ENCODE measurements at regions not wholly inside any gene's neighbourhood (a gene's known extent, or its start where the extent isn't known, plus 50 kb on each side); places are given as distances from the start of the nearest gene placed in this dataset.
"Not testable (repeated sequence)": the region's sequence is repeated elsewhere in the genome, so short reads cannot be mapped to it uniquely, and the experiment has no call there.

DNA sequence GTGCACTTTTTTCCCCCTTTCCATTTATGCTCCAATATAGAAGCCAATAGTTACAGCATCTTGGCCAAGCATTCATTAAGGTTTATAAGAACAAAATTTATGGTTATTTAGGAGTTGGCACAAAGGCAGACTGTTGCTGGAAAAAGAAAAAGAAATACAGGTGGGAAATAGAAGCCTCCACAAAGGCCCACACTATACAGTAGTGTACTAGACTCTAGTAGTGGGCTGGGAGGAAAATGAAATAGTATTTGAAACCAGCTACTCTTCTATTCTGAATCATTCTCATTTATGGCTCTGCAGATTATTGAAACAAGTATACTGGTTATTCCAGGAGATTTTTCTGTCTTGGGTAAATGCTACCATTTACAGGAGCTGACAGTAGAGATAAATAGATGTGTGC lies 80.9 kb upstream of the CDK6 start:
- H3K9ac ChIP-seq (ENCODE audit: low read length in 2 of 2): no peak overlapping the region
- H3K4me3 ChIP-seq (ENCODE audit: low read length in 2 of 2): no peak overlapping the region
- H3K36me3 ChIP-seq (ENCODE audit: control insufficient read depth in 2 of 2, insufficient read depth in 2 of 2, low read length in 2 of 2): no peaks in the 10 kb centered on the region
- no peak overlapping the region for H3K27ac ChIP-seq (ENCODE audit: low read length)
- H3K27me3 ChIP-seq (ENCODE audit: control insufficient read depth in 1 of 2, insufficient read depth in 2 of 2, low read length in 2 of 2): no peaks in the 10 kb centered on the region
- no peaks in the 10 kb centered on the region for H3K4me1 ChIP-seq (ENCODE audit: control insufficient read depth, insufficient read depth, low read length)
- no peaks in the 10 kb centered on the region for H3K9me3 ChIP-seq (ENCODE audit: control insufficient read depth in 2 of 2, low read length in 2 of 2)

DNA sequence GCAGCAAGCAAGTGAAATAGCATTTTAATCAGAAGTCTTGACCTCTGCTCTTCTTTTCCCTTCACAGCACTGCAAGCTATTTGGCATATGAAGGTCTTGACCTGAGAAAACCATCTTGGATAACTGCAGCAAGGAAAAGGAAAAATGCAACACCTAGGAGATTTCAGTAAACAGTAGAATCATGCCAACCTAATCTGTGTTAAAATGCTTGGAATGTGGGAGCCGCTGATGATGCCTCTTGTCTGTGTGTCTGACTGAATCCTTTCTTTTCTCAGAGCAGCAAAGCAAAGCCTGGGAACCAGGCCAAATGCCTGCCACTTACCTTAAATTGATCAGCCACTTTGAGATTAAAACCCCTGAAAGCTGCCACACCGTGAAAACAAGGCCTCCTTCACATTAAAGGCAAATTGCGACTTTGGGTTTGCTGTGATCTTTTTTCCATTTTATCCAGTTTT lies 80.4 kb upstream of the CDK6 start:
- Histone ChIP-seq H3K4me3 (ENCODE audit: low read length in 2 of 2) (no peak overlapping the region), H3K27me3 (ENCODE audit: control insufficient read depth in 1 of 2, insufficient read depth in 2 of 2, low read length in 2 of 2) (no peaks in the 10 kb centered on the region), H3K4me1 (ENCODE audit: control insufficient read depth, insufficient read depth, low read length) (no peaks in the 10 kb centered on the region), H3K9me3 (ENCODE audit: control insufficient read depth in 2 of 2, low read length in 2 of 2) (no peaks in the 10 kb centered on the region), H3K9ac (ENCODE audit: low read length in 2 of 2) (no peak overlapping the region), H3K27ac (ENCODE audit: low read length) (no peak overlapping the region), H3K36me3 (ENCODE audit: control insufficient read depth in 2 of 2, insufficient read depth in 2 of 2, low read length in 2 of 2) (no peaks in the 10 kb centered on the region)

DNA sequence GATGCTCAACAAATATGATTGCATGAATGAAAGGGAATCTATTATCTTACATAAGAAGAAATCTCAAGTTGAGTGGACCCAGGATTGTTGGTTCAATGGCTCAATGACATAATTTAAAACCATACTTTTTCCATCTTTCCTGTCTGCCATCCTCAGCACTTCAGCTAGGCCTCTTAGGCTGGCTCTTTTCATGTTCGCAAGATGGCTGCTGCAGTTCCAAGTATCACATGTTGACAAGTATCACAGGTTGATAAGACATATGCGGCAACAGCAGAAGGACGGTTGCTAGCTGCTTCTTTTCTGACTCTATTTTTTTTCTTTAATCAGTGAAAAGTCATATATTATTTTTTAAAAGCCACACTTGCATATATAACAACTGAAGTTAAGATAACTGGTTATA lies 79.0 kb upstream of the CDK6 start:
- H3K4me1 ChIP-seq (ENCODE audit: control insufficient read depth, insufficient read depth, low read length): no peaks in the 10 kb centered on the region
- no peak overlapping the region for H3K27ac ChIP-seq (ENCODE audit: low read length)
- no peaks in the 10 kb centered on the region for H3K9me3 ChIP-seq (ENCODE audit: control insufficient read depth in 2 of 2, low read length in 2 of 2)
- H3K36me3 ChIP-seq (ENCODE audit: control insufficient read depth in 2 of 2, insufficient read depth in 2 of 2, low read length in 2 of 2): no peaks in the 10 kb centered on the region
- H3K9ac ChIP-seq (ENCODE audit: low read length in 2 of 2): no peak overlapping the region
- no peaks in the 10 kb centered on the region for H3K27me3 ChIP-seq (ENCODE audit: control insufficient read depth in 1 of 2, insufficient read depth in 2 of 2, low read length in 2 of 2)
- no peak overlapping the region for H3K4me3 ChIP-seq (ENCODE audit: low read length in 2 of 2)

DNA sequence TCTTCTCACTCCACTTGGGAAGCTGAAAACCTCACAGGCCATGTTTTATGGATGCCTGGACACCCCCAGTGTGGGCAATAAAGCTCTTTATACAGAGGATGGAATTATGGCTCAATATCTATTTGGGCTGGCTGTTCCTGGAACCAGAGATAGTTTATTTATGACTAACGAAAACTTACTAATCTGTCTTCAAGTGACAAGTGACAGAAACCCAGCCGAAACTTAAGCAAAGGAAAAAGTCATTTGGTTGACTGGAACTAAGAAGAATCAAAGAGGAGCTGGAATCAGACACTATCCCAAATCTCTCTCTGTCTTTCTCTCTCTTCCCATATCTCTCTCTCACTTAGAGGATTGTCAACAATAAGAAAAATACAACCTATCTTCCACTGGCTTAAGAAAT lies 78.3 kb upstream of the CDK6 start:
- no peaks in the 10 kb centered on the region for H3K36me3 ChIP-seq (ENCODE audit: control insufficient read depth in 2 of 2, insufficient read depth in 2 of 2, low read length in 2 of 2)
- H3K4me1 ChIP-seq (ENCODE audit: control insufficient read depth, insufficient read depth, low read length): no peaks in the 10 kb centered on the region
- H3K27ac ChIP-seq (ENCODE audit: low read length): no peak overlapping the region
- no peaks in the 10 kb centered on the region for H3K27me3 ChIP-seq (ENCODE audit: control insufficient read depth in 1 of 2, insufficient read depth in 2 of 2, low read length in 2 of 2)
- no peak overlapping the region for H3K9ac ChIP-seq (ENCODE audit: low read length in 2 of 2)
- H3K4me3 ChIP-seq (ENCODE audit: low read length in 2 of 2): no peak overlapping the region
- H3K9me3 ChIP-seq (ENCODE audit: control insufficient read depth in 2 of 2, low read length in 2 of 2): no peaks in the 10 kb centered on the region

DNA sequence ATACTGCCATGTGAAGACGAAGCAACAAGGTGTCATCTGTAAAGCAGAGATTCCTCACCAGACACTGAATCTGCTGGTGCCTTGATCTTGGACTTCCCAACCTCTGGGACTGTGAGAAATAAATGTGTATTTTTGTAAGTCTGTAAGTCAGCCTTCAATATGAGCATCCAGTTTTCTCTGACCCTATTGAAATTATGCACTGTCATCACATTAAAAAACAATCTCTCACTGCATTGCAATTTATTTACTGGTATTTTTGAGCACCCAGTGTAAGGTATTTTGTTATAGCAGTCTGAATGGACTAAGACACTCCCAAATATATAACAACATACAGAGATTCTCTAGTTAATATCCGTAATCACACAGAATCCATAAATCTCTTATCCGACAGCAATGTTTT lies 77.5 kb upstream of the CDK6 start:
- Histone ChIP-seq H3K27me3 (ENCODE audit: control insufficient read depth in 1 of 2, insufficient read depth in 2 of 2, low read length in 2 of 2) (no peaks in the 10 kb centered on the region), H3K27ac (ENCODE audit: low read length) (no peak overlapping the region), H3K4me3 (ENCODE audit: low read length in 2 of 2) (no peak overlapping the region), H3K9ac (ENCODE audit: low read length in 2 of 2) (no peak overlapping the region), H3K4me1 (ENCODE audit: control insufficient read depth, insufficient read depth, low read length) (no peaks in the 10 kb centered on the region), H3K9me3 (ENCODE audit: control insufficient read depth in 2 of 2, low read length in 2 of 2) (no peaks in the 10 kb centered on the region), H3K36me3 (ENCODE audit: control insufficient read depth in 2 of 2, insufficient read depth in 2 of 2, low read length in 2 of 2) (no peaks in the 10 kb centered on the region)

DNA sequence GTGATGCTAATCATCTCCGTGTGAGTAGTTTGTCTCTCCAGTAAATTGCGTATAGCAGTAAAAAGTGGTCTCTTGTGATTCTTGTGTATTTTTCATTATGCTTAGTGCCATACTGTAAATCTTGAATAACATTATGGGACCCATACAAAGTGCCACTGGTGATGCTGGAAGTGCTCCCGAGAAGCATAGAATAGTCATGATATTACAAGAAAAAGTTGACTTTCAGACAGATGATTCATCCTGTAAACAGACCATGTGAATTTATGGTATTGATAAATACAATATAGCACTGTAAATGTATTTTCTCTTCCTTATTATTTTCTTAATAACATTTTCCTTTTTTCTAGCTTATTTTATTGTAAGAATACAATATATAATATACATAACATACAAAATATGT lies 74.6 kb upstream of the CDK6 start:
- no peaks in the 10 kb centered on the region for H3K27me3 ChIP-seq (ENCODE audit: control insufficient read depth in 1 of 2, insufficient read depth in 2 of 2, low read length in 2 of 2)
- no peak overlapping the region for H3K4me3 ChIP-seq (ENCODE audit: low read length in 2 of 2)
- no peak overlapping the region for H3K27ac ChIP-seq (ENCODE audit: low read length)
- no peaks in the 10 kb centered on the region for H3K4me1 ChIP-seq (ENCODE audit: control insufficient read depth, insufficient read depth, low read length)
- H3K9me3 ChIP-seq (ENCODE audit: control insufficient read depth in 2 of 2, low read length in 2 of 2): no peaks in the 10 kb centered on the region
- H3K36me3 ChIP-seq (ENCODE audit: control insufficient read depth in 2 of 2, insufficient read depth in 2 of 2, low read length in 2 of 2): no peaks in the 10 kb centered on the region
- no peak overlapping the region for H3K9ac ChIP-seq (ENCODE audit: low read length in 2 of 2)

DNA sequence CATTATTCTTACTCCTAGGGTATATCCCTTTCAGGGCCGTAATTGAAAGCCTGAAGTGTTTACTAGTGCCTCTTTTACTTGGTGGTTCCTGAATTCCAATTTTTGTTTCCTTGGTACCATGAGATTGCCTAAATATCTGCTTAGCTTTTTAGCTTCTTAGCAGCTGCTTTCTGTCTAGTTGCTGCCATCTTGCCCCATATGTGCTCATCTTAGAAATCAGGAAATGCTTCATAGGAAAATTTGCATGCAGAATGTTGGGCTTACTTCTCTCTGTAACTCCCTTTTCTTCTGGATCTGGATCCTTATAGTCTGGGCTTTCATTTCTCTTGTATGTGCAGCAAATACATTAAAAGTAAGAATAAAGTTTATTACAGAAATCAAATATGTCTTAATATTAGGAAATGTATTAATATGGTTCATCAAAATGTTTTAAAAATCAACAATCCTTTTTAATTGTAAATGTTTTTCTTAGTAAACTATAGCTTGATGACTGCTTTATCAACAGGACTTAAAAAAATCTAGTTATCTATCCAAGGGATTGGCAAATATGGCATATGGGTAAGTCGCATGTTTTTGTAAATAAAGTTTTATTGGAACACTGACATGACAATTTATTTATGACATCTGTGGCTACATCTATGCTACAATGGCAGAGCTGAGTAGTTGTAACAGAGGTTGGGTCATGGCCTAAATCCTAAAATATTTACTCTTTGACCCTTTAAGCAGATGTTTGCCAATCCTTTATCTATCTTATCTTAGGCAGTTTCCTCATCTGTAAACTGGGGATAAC lies 73.5 kb upstream of the CDK6 start:
- Histone ChIP-seq H3K36me3 (ENCODE audit: control insufficient read depth in 2 of 2, insufficient read depth in 2 of 2, low read length in 2 of 2) (no peaks in the 10 kb centered on the region), H3K4me1 (ENCODE audit: control insufficient read depth, insufficient read depth, low read length) (no peaks in the 10 kb centered on the region), H3K27ac (ENCODE audit: low read length) (no peak overlapping the region), H3K9ac (ENCODE audit: low read length in 2 of 2) (no peak overlapping the region), H3K27me3 (ENCODE audit: control insufficient read depth in 1 of 2, insufficient read depth in 2 of 2, low read length in 2 of 2) (no peaks in the 10 kb centered on the region), H3K9me3 (ENCODE audit: control insufficient read depth in 2 of 2, low read length in 2 of 2) (no peaks in the 10 kb centered on the region), H3K4me3 (ENCODE audit: low read length in 2 of 2) (no peak overlapping the region)

DNA sequence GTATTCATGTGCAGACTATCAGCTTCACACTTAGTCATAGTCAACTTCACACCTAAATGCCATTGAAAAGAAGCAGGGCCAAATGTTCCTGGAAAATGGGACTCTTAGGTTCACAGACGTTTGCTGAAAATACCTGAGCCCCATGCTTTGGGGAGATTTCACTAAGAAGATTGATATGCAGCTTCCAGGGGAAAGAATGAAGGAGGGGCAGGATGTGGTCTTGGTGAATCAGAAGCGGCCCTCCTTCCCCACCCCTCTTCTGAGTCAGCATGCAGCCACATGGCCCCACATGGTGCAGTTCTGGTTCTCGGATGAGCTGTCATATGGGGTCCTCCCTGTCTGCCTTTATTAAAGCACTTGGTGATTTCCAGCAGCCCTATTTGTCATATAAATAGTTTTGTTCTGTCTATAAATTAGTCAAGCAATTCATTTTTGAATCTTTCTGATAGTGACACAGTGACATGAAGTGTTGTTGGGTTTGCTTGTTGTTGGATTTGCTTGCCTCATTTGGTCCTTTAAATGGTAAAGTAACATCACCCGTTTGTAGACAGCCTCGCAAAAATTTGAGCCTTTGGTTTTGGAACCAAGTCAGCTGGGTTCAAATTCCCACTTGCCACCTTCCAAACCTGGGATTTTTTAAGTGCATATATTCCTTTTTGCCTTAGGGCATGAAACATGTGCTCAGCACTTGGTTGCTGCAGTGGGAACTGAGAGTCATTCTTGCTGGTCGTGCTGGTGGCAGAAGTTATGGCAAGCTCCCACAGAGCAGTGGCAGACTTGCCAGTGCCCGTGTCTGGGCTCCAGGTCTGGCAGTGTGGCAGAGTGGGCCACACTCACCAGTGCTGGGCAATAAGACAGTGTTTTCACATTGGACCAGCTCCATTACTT lies 68.1 kb upstream of the CDK6 start:
- Histone ChIP-seq H3K27me3 (ENCODE audit: control insufficient read depth in 1 of 2, insufficient read depth in 2 of 2, low read length in 2 of 2) (no peaks in the 10 kb centered on the region), H3K9me3 (ENCODE audit: control insufficient read depth in 2 of 2, low read length in 2 of 2) (no peaks in the 10 kb centered on the region), H3K27ac (ENCODE audit: low read length) (no peak overlapping the region), H3K4me1 (ENCODE audit: control insufficient read depth, insufficient read depth, low read length) (no peaks in the 10 kb centered on the region), H3K4me3 (ENCODE audit: low read length in 2 of 2) (no peak overlapping the region), H3K36me3 (ENCODE audit: control insufficient read depth in 2 of 2, insufficient read depth in 2 of 2, low read length in 2 of 2) (no peaks in the 10 kb centered on the region), H3K9ac (ENCODE audit: low read length in 2 of 2) (no peak overlapping the region)

DNA sequence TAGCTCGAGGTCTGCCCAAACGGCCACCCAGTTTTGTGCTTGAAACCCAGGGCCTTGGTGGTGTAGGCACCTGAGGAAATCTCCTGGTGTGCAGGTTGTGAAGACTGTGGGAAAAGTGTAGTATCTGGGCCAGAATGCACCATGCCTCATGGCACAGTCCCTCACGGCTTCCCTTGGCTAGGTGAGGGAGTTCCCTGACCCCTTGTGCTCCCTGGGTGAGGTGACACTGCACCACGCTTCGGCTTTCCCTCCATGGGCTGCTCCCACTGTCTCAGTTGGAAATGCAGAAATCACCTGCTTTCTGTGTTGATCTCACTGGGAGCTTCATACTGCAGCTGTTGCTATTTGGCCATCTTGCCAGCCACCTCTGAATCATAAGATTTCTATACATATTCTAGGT lies 62.4 kb upstream of the CDK6 start:
- peaks cover 0 to 4% of the 10 kb centered on the region in 2 donors for H3K9me3 ChIP-seq (ENCODE audit: control insufficient read depth in 2 of 2, low read length in 2 of 2)
- H3K4me3 ChIP-seq (ENCODE audit: low read length in 2 of 2): no peak overlapping the region
- H3K4me1 ChIP-seq (ENCODE audit: control insufficient read depth, insufficient read depth, low read length): no peaks in the 10 kb centered on the region
- no peaks in the 10 kb centered on the region for H3K36me3 ChIP-seq (ENCODE audit: control insufficient read depth in 2 of 2, insufficient read depth in 2 of 2, low read length in 2 of 2)
- no peak overlapping the region for H3K27ac ChIP-seq (ENCODE audit: low read length)
- H3K9ac ChIP-seq (ENCODE audit: low read length in 2 of 2): no peak overlapping the region
- H3K27me3 ChIP-seq (ENCODE audit: control insufficient read depth in 1 of 2, insufficient read depth in 2 of 2, low read length in 2 of 2): no peaks in the 10 kb centered on the region

DNA sequence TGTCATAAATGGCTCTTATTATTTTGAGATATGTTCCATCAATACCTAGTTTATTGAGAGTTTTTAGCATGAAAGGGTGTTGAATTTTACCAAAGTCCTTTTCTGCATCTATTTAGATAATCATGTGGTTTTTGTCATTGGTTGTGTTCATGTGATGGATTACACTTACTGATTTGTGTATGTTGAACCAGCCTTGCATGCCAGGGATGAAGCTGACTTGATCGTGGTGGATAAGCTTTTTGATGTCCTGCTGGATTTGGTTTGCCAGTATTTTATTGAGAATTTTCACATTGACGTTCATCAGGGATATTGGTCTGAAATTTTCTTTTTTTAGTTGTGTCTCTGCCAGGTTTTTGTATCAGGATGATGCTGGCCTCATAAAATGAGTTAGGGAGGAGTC lies 58.5 kb upstream of the CDK6 start:
- H3K9me3 ChIP-seq (ENCODE audit: control insufficient read depth in 2 of 2, low read length in 2 of 2); H3K27me3 ChIP-seq (ENCODE audit: control insufficient read depth in 1 of 2, insufficient read depth in 2 of 2, low read length in 2 of 2); H3K4me1 ChIP-seq (ENCODE audit: control insufficient read depth, insufficient read depth, low read length); H3K36me3 ChIP-seq (ENCODE audit: control insufficient read depth in 2 of 2, insufficient read depth in 2 of 2, low read length in 2 of 2); H3K9ac ChIP-seq (ENCODE audit: low read length in 2 of 2); H3K4me3 ChIP-seq (ENCODE audit: low read length in 2 of 2); H3K27ac ChIP-seq (ENCODE audit: low read length): not testable (repeated sequence)

DNA sequence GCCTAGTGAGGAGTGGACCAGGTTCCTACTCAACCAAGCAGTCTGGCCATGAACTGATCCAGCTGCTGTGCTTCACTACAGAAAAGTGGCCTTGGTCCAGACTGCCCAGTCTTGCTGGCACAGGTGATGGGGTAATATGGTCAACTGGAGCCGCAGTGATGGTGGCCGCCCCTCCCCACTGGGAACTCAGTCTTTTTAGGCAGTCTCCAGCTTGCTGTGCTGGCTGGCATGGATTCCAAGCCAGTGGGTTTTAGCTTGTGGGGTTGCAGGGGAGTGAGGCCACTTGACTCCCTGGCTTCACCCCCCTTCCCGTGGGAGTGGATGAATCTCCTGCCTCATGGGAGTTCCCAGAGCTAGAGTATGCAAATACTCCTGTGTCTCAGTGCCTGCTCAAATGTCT lies 52.7 kb upstream of the CDK6 start:
- Histone ChIP-seq H3K9me3 (ENCODE audit: control insufficient read depth in 2 of 2, low read length in 2 of 2) (peaks cover 3 to 8% of the 10 kb centered on the region in 2 donors), H3K36me3 (ENCODE audit: control insufficient read depth in 2 of 2, insufficient read depth in 2 of 2, low read length in 2 of 2) (no peaks in the 10 kb centered on the region), H3K27ac (ENCODE audit: low read length) (no peak overlapping the region), H3K4me3 (ENCODE audit: low read length in 2 of 2) (no peak overlapping the region), H3K9ac (ENCODE audit: low read length in 2 of 2) (no peak overlapping the region), H3K4me1 (ENCODE audit: control insufficient read depth, insufficient read depth, low read length) (no peaks in the 10 kb centered on the region), H3K27me3 (ENCODE audit: control insufficient read depth in 1 of 2, insufficient read depth in 2 of 2, low read length in 2 of 2) (no peaks in the 10 kb centered on the region)
